ENCODE measurements at regions not wholly inside any gene's neighbourhood (a gene's known extent, or its start where the extent isn't known, plus 50 kb on each side); places are given as distances from the start of the nearest gene placed in this dataset.

GRCh38 chr10:29836396-29836795 is 201.6 kb upstream of the SVIL start:
- TF ChIP-seq EZH2 (IDR thresholded peaks at IDR 0.05) (no peak), POLR2AphosphoS5 (IDR thresholded peaks at IDR 0.05; ENCODE audit: borderline replicate concordance, low read depth, low read length) (no peak)

Data from SK-N-MC (cell line).